HEK293 (cell line): ENCODE measurements at regions not wholly inside any gene's neighbourhood (a gene's known extent, or its start where the extent isn't known, plus 50 kb on each side); places are given as distances from the start of the nearest gene placed in this dataset.

ENCODE experiments used
- KLF1 ChIP-seq: fragments of 450-650 bp; formaldehyde crosslinking; IDR thresholded peaks from 2 replicates; pipeline ENCODE4 v1.5.1; 2016; ENCODE audit warnings: missing biosample characterization, missing genetic modification characterization
- ZNF311 ChIP-seq: fragments of 450-650 bp; formaldehyde crosslinking; IDR thresholded peaks from 2 replicates; pipeline ENCODE4 v1.5.1; 2017; ENCODE audit warnings: missing biosample characterization, missing genetic modification characterization, borderline replicate concordance
- TF ChIP-seq, protein P1 (sequence below): fragments of 450-650 bp; formaldehyde crosslinking; IDR thresholded peaks from 2 replicates; pipeline ENCODE4 v1.5.1; 2016; ENCODE audit warnings: missing biosample characterization, missing genetic modification characterization
- TF ChIP-seq, protein P2 (sequence below): fragments of 450-650 bp; IDR thresholded peaks from 2 replicates; pipeline ENCODE4 v1.5.1; 2018; ENCODE audit warnings: missing biosample characterization, mild to moderate bottlenecking, missing genetic modification characterization
- TF ChIP-seq, protein P3 (sequence below): fragments of 450-650 bp; formaldehyde crosslinking; IDR thresholded peaks from 2 replicates; pipeline ENCODE4 v1.5.1; 2016; ENCODE audit warnings: missing biosample characterization, missing genetic modification characterization

DNA sequence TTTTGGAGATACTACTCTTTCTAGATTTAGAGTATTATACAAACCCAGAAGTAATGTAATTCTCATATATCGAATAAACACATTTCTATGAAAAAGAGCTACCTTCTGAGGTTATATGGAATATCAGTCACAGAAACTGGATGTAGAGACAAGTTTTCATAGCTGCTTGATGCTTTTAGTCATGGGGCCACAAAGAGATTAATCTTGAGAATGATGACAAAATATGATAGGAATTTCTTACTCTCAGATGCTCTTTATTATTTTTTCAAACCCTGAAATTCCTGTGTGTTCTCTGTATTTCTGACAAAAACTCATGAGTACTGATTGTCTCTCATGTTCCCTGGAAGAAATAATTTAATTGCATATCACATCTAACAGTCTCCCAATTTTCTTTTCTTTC, 662.5 kb downstream of the RAPGEF2 start:
- TF ChIP-seq, protein P1, sequence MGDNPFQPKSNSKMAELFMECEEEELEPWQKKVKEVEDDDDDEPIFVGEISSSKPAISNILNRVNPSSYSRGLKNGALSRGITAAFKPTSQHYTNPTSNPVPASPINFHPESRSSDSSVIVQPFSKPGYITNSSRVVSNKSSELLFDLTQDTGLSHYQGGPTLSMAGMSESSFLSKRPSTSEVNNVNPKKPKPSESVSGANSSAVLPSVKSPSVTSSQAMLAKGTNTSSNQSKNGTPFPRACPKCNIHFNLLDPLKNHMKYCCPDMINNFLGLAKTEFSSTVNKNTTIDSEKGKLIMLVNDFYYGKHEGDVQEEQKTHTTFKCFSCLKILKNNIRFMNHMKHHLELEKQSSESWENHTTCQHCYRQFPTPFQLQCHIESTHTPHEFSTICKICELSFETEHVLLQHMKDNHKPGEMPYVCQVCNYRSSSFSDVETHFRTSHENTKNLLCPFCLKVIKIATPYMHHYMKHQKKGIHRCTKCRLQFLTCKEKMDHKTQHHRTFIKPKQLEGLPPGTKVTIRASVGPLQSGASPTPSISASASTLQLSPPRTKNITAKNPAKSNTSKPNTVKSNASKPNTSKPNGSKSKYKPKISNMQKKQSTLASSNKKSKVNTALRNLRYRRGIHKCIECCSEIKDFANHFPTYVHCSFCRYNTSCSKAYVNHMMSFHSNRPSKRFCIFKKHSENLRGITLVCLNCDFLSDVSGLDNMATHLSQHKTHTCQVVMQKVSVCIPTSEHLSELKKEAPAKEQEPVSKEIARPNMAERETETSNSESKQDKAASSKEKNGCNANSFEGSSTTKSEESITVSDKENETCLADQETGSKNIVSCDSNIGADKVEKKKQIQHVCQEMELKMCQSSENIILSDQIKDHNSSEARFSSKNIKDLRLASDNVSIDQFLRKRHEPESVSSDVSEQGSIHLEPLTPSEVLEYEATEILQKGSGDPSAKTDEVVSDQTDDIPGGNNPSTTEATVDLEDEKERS (tag by site-specific recombination), result no peak
- TF ChIP-seq, protein P2, sequence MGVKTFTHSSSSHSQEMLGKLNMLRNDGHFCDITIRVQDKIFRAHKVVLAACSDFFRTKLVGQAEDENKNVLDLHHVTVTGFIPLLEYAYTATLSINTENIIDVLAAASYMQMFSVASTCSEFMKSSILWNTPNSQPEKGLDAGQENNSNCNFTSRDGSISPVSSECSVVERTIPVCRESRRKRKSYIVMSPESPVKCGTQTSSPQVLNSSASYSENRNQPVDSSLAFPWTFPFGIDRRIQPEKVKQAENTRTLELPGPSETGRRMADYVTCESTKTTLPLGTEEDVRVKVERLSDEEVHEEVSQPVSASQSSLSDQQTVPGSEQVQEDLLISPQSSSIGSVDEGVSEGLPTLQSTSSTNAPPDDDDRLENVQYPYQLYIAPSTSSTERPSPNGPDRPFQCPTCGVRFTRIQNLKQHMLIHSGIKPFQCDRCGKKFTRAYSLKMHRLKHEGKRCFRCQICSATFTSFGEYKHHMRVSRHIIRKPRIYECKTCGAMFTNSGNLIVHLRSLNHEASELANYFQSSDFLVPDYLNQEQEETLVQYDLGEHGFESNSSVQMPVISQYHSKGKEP (tag by site-specific recombination), result no peak
- TF ChIP-seq, protein P3, sequence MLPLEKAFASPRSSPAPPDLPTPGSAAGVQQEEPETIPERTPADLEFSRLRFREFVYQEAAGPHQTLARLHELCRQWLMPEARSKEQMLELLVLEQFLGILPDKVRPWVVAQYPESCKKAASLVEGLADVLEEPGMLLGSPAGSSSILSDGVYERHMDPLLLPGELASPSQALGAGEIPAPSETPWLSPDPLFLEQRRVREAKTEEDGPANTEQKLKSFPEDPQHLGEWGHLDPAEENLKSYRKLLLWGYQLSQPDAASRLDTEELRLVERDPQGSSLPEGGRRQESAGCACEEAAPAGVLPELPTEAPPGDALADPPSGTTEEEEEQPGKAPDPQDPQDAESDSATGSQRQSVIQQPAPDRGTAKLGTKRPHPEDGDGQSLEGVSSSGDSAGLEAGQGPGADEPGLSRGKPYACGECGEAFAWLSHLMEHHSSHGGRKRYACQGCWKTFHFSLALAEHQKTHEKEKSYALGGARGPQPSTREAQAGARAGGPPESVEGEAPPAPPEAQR (tag by site-specific recombination), result no peak
- TF ChIP-seq KLF1, result no peak
- no peak for TF ChIP-seq ZNF311 (tag by site-specific recombination)
